ENCODE measurements at regions not wholly inside any gene's neighbourhood (a gene's known extent, or its start where the extent isn't known, plus 50 kb on each side); places are given as distances from the start of the nearest gene placed in this dataset.
"Not testable (repeated sequence)": the region's sequence is repeated elsewhere in the genome, so short reads cannot be mapped to it uniquely, and the experiment has no call there.

DNA sequence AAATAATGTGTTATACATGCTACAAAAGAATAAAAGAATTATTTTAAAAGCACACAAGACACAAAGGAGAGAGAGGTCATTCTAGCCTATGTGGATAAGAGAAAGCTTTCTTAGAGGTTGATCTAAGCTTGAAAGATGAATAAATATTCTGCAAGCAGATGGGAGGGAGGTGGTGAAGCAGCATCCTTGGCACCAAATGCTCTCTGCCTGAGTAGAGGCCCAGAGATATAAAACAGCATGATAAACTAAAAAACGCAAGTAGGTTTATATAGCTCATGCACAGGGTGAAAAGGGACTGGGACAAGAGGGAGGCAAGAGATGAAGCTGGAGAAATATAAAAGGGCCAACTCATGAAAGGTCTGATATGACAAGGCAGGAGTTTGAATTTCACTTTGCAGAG, 283.2 kb upstream of the POU5F2 start:
- H3K27me3 Mint-ChIP-seq, result no peaks in the 10 kb centered on the region
- H3K27ac Mint-ChIP-seq, result no peak overlapping the region
- ATAC-seq (no peak), DNase-seq (no peak)
- no peak overlapping the region for H3K4me3 Mint-ChIP-seq
- ChIA-PET POLR2A (interaction anchor here (0.7 kb wide), 1 partner anchor 222 kb away, joined by 3 read pairs; no protein-coding TSS in a partner anchor), CTCF (no interaction called here)
- peaks cover 52% of the 10 kb centered on the region for H3K36me3 Mint-ChIP-seq (ENCODE audit: low read depth)
- intact Hi-C loops (cut with DNase I, micrococcal nuclease), result no loop called here
- no peaks in the 10 kb centered on the region for H3K4me1 Mint-ChIP-seq
- H3K9me3 Mint-ChIP-seq (ENCODE audit: low read depth), result peaks cover 4% of the 10 kb centered on the region

- intact Hi-C loops (cut with DNase I, micrococcal nuclease), result no loop called here
- CTCF ChIA-PET, result no interaction called here
- Mint-ChIP-seq H3K36me3 (ENCODE audit: low read depth) (peaks cover 57% of the 10 kb centered on the region), H3K27me3 (no peaks in the 10 kb centered on the region), H3K27ac (no peak overlapping the region), H3K9me3 (ENCODE audit: low read depth) (peaks cover 7% of the 10 kb centered on the region), H3K4me1 (no peaks in the 10 kb centered on the region), H3K4me3 (no peak overlapping the region)
- POLR2A ChIA-PET, result no interaction called here
- DNase-seq, result no peak
- ATAC-seq, result no peak
These were observed 282.7 kb upstream of the POU5F2 start for GRCh38 chr5:94024101-94024500.

- intact Hi-C loops (cut with DNase I, micrococcal nuclease), result no loop called here
- ChIA-PET POLR2A (no interaction called here), CTCF (no interaction called here)
- Mint-ChIP-seq H3K9me3 (ENCODE audit: low read depth) (peaks cover 31% of the 10 kb centered on the region), H3K4me1 (no peaks in the 10 kb centered on the region), H3K27me3 (no peaks in the 10 kb centered on the region), H3K4me3 (no peak overlapping the region), H3K36me3 (ENCODE audit: low read depth) (peaks cover 78% of the 10 kb centered on the region), H3K27ac (no peak overlapping the region)
- no peak for ATAC-seq
- no peak for DNase-seq
These were observed 279.8 kb upstream of the POU5F2 start for GRCh38 chr5:94021246-94021645.

GRCh38 chr5:94017579-94017978, 276.2 kb upstream of the POU5F2 start:
- no peak for DNase-seq
- CTCF ChIA-PET, result no interaction called here
- Mint-ChIP-seq H3K36me3 (ENCODE audit: low read depth) (peaks cover 91% of the 10 kb centered on the region), H3K27ac (no peak overlapping the region), H3K9me3 (ENCODE audit: low read depth) (peaks cover 43% of the 10 kb centered on the region), H3K27me3 (no peaks in the 10 kb centered on the region), H3K4me1 (no peaks in the 10 kb centered on the region), H3K4me3 (no peak overlapping the region)
- POLR2A ChIA-PET, result no interaction called here
- ATAC-seq, result no peak
- intact Hi-C loops (cut with DNase I, micrococcal nuclease), result no loop called here

DNA sequence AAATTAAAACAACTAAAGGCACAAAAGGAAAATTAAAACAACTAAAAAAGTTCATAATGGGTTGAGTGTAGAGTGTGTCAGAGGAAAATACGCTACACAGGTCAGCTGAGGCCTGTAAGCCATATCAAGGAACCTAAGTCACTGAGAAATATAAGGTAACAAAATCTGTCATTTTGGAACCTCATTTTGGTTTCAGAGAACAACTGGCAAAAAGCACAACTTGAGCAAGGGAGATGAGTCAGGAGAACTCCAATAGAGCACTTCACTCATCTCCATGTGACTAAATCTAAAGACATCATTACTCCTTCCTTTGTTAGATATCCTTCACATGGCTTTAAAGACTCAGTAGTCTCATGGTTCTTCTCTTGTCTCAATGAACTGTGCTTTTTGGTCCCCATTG, 269.4 kb upstream of the POU5F2 start:
- CTCF ChIA-PET, result interaction anchor here (0.6 kb wide), 1 partner anchor 40 kb away, joined by 4 read pairs; no protein-coding TSS in a partner anchor
- H3K36me3 Mint-ChIP-seq (ENCODE audit: low read depth), result peaks cover 51% of the 10 kb centered on the region

DNA sequence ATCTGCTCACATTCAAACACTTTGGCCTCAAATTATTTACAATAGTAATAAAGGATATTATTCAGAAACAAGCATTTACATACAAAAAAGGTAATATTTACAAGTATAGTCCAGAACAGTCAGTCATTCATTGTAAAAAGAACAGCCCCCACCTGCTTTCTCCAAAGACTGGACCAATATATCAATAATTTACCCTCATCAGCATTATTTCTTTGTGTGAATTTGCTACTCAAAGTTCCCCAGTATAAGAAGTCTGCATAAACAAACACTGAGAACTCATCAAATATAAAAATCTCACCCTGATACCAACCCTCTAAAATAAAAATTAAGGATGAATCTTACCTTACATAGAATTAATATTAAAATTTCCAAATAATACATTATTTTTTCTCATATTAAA, 267.8 kb upstream of the POU5F2 start:
- peaks cover 3% of the 10 kb centered on the region for H3K4me1 Mint-ChIP-seq
- no peak overlapping the region for H3K4me3 Mint-ChIP-seq
- no peaks in the 10 kb centered on the region for H3K9me3 Mint-ChIP-seq (ENCODE audit: low read depth)
- POLR2A ChIA-PET, result no interaction called here
- peaks cover 39% of the 10 kb centered on the region for H3K36me3 Mint-ChIP-seq (ENCODE audit: low read depth)
- intact Hi-C loops (cut with DNase I, micrococcal nuclease), result no loop called here
- no peaks in the 10 kb centered on the region for H3K27me3 Mint-ChIP-seq
- CTCF ChIA-PET, result no interaction called here
- DNase-seq, result no peak
- H3K27ac Mint-ChIP-seq, result no peak overlapping the region
- ATAC-seq, result no peak

More for the DNA sequence above, 269.4 kb upstream of the POU5F2 start:
- POLR2A ChIA-PET, result no interaction called here
- H3K4me1 Mint-ChIP-seq, result peaks cover 3% of the 10 kb centered on the region
- peaks cover 11% of the 10 kb centered on the region for H3K9me3 Mint-ChIP-seq (ENCODE audit: low read depth)
- DNase-seq, result no peak
- peak; percentile 74 for ATAC-seq
- H3K4me3 Mint-ChIP-seq, result no peak overlapping the region
- intact Hi-C loops (cut with DNase I, micrococcal nuclease), result no loop called here
- no peaks in the 10 kb centered on the region for H3K27me3 Mint-ChIP-seq
- H3K27ac Mint-ChIP-seq, result no peak overlapping the region

DNA sequence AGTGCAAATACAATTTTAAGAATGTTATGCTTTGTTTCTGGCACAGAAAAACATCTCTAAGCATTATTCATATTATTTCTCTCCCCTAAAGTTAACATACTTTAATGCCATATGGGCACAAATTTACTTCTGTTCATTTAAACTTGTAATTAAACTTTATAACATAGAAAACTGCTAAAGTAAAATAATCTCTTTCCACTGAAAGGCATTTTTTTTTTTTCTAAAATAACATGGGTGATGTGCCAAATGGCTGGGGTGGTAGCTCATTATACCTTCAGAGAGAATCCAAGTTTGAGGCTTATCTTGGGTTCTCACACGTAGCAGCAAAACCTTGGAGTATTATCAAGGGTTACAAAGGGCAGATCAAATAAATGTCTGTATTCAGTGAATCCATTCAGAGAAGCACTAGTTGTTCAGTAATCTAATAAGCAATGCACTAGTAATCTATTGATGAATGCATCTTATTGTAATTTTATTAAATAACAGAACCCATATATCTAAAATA, 257.6 kb upstream of the POU5F2 start:
- Mint-ChIP-seq H3K9me3 (ENCODE audit: low read depth) (peaks cover 14% of the 10 kb centered on the region), H3K36me3 (ENCODE audit: low read depth) (peaks cover 27% of the 10 kb centered on the region), H3K27ac (no peak overlapping the region), H3K27me3 (no peaks in the 10 kb centered on the region), H3K4me3 (no peak overlapping the region), H3K4me1 (peaks cover 12% of the 10 kb centered on the region)
- POLR2A ChIA-PET, result no interaction called here
- DNase-seq (no peak), ATAC-seq (no peak)
- CTCF ChIA-PET, result no interaction called here
- intact Hi-C loops (cut with DNase I, micrococcal nuclease), result no loop called here

DNA sequence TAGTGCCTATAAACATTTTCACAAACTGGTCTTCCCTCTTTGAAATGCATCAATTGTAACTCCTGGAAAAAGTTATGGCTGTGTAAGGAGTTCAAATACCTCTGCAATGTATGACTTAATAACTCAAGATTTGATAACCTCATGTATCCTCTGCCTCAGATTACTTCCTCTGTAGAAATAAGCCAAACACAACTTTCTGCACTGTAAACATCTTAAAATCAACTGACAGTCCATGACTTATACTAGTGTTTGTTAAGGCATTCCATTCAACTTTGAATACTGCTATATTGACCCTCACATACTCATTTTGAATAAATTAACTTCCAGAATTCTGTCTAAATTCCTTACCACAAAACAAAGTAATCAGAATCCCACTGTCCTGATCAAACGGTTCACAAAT, 256.2 kb upstream of the POU5F2 start:
- POLR2A ChIA-PET, result no interaction called here
- ATAC-seq, result no peak

GRCh38 chr5:93995126-93995621, 253.8 kb upstream of the POU5F2 start:
- intact Hi-C loops (cut with DNase I, micrococcal nuclease), result no loop called here
- DNase-seq (no peak), ATAC-seq (peak; percentile 57)
- ChIA-PET POLR2A (no interaction called here), CTCF (no interaction called here)
- H3K27ac Mint-ChIP-seq, result no peak overlapping the region
- no peak overlapping the region for H3K4me3 Mint-ChIP-seq
- no peaks in the 10 kb centered on the region for H3K27me3 Mint-ChIP-seq
- peaks cover 8% of the 10 kb centered on the region for H3K36me3 Mint-ChIP-seq (ENCODE audit: low read depth)
- H3K9me3 Mint-ChIP-seq (ENCODE audit: low read depth), result no peaks in the 10 kb centered on the region
- H3K4me1 Mint-ChIP-seq, result peaks cover 13% of the 10 kb centered on the region

More for the DNA sequence above, 256.2 kb upstream of the POU5F2 start:
- Mint-ChIP-seq H3K4me1 (peaks cover 13% of the 10 kb centered on the region), H3K27ac (no peak overlapping the region), H3K4me3 (no peak overlapping the region), H3K36me3 (ENCODE audit: low read depth) (peaks cover 27% of the 10 kb centered on the region), H3K27me3 (no peaks in the 10 kb centered on the region), H3K9me3 (ENCODE audit: low read depth) (peaks cover 14% of the 10 kb centered on the region)
- intact Hi-C loops (cut with DNase I, micrococcal nuclease), result no loop called here
- CTCF ChIA-PET, result no interaction called here
- DNase-seq, result no peak

DNA sequence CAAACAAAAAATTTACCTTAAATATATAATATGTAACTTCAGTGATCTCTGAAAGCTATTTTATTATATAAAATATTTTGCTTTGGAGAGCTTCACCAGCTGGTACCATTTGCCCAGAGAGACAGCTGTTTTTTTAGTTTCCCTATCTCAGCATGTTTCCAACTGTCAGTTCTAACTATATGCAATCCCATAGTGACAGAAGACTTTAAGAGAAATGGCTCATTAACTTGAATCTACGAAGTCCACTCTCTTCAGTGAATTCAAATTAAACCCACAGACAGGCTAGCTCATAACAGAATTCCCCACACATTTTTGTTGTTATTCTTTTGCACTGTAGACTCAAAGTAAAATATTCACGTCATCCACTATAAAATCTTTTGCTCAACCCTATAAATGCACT, 251.8 kb upstream of the POU5F2 start:
- ATAC-seq (no peak), DNase-seq (no peak)
- H3K36me3 Mint-ChIP-seq (ENCODE audit: low read depth), result peaks cover 11% of the 10 kb centered on the region
- intact Hi-C loops (cut with DNase I, micrococcal nuclease), result no loop called here
- ChIA-PET CTCF (interaction anchor here (0.6 kb wide), 1 partner anchor 742 kb away, joined by 3 read pairs; no protein-coding TSS in a partner anchor), POLR2A (no interaction called here)
- peaks cover 13% of the 10 kb centered on the region for H3K4me1 Mint-ChIP-seq
- H3K4me3 Mint-ChIP-seq, result no peak overlapping the region
- H3K27me3 Mint-ChIP-seq, result no peaks in the 10 kb centered on the region
- H3K9me3 Mint-ChIP-seq (ENCODE audit: low read depth), result no peaks in the 10 kb centered on the region
- no peak overlapping the region for H3K27ac Mint-ChIP-seq

DNA sequence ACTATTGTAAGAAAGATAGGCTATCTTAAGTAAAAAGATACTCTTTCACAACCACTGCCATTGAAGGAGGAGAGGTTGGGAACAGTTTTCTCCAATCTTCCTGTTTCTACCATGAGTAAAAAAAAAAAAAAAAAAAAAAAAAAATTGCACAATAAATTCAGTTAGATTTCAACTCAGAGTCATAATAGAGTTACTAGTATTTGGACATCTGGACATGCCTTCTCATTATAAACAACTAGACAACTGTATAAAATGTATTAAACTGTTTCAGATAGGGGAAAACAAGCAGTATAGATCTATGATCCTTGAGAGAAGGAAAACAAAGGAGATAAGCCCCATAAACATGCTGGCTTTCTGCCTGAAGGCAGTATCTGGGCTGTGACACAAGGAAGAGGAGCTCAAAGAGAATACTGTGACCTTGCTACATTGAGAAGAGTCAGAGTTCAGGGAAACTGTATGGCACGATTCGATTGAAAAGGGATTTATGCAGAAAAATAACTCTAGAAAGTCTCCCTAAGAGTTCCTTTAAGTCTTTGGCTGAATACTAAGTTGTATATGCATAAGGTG, 249.2 kb upstream of the POU5F2 start:
- ATAC-seq (no peak), DNase-seq (no peak)
- peaks cover 18% of the 10 kb centered on the region for H3K36me3 Mint-ChIP-seq (ENCODE audit: low read depth)
- H3K27ac Mint-ChIP-seq, result no peak overlapping the region
- POLR2A ChIA-PET, result no interaction called here
- intact Hi-C loops (cut with DNase I, micrococcal nuclease), result no loop called here
- H3K4me1 Mint-ChIP-seq, result peaks cover 11% of the 10 kb centered on the region
- H3K27me3 Mint-ChIP-seq, result no peaks in the 10 kb centered on the region
- H3K4me3 Mint-ChIP-seq, result no peak overlapping the region
- H3K9me3 Mint-ChIP-seq (ENCODE audit: low read depth), result peaks cover 7% of the 10 kb centered on the region
- CTCF ChIA-PET, result interaction anchor here (0.7 kb wide), 1 partner anchor 718 kb away, joined by 3 read pairs; no protein-coding TSS in a partner anchor

DNA sequence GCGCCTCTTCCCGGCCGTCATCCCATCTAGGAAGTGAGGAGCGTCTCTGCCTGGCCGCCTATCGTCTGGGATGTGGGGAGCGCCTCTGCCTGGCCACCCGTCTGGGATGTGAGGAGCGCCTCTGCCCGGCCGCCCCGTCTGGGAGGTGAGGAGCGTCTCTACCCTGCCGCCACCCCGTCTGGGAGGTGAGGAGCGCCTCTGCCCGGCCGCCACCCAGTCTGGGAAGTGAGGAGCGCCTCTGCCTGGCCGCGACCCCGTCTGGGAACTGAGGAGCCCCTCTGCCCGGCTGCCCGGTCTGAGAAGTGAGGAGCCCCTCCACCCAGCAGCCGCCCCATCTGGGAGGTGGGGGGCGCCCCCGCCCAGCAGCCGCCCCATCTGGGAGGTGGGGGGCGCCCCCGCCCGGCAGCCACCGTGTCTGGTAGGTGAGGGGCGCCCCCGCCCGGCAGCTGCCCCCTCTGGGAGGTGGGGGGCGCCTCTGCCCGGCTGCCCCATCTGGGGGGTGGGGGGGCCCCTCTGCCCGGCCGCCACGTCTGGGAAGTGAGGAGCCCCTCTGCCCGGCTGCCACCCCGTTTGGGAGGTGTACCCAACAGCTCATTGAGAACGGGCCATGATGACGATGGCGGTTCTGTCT, 244.7 kb upstream of the POU5F2 start:
- H3K27me3 Mint-ChIP-seq; H3K9me3 Mint-ChIP-seq (ENCODE audit: low read depth); ATAC-seq; POLR2A ChIA-PET; H3K4me3 Mint-ChIP-seq; H3K4me1 Mint-ChIP-seq; H3K27ac Mint-ChIP-seq; intact Hi-C loops (cut with DNase I, micrococcal nuclease); DNase-seq; CTCF ChIA-PET: not testable (repeated sequence)
- H3K36me3 Mint-ChIP-seq (ENCODE audit: low read depth), result peaks cover 21% of the 10 kb centered on the region

All from activated CD4-positive, alpha-beta T cell treated with anti-CD3 and anti-CD28 coated beads for 36 hours (primary cell).